MM.1S (cell line): ENCODE measurements at regions not wholly inside any gene's neighbourhood (a gene's known extent, or its start where the extent isn't known, plus 50 kb on each side); places are given as distances from the start of the nearest gene placed in this dataset.

Experiments
- EZH2 ChIP-seq: fragments of 300-600 bp; sonication (generic); optimal IDR thresholded peaks from 2 replicates; pipeline ENCODE3; 2017; ENCODE audit warnings: low read depth, mild to moderate bottlenecking, antibody characterized with exemption, low read length, mixed read lengths
- EZH2phosphoT487 ChIP-seq: fragments of 300-600 bp; sonication (generic); IDR thresholded peaks from 2 replicates; pipeline ENCODE4 v1.6.1; 2018; ENCODE audit warnings: antibody characterized with exemption, low read length
- TF ChIP-seq, protein P1 (sequence below): fragments of 300-600 bp; sonication (generic); IDR thresholded peaks from 2 replicates; pipeline ENCODE4 v1.5.1; 2016; ENCODE audit warnings: antibody characterized with exemption, low read length, mixed read lengths

GRCh38 chr9:1910269-1910811 is 104.8 kb upstream of the SMARCA2 start:
- TF ChIP-seq, protein P1, sequence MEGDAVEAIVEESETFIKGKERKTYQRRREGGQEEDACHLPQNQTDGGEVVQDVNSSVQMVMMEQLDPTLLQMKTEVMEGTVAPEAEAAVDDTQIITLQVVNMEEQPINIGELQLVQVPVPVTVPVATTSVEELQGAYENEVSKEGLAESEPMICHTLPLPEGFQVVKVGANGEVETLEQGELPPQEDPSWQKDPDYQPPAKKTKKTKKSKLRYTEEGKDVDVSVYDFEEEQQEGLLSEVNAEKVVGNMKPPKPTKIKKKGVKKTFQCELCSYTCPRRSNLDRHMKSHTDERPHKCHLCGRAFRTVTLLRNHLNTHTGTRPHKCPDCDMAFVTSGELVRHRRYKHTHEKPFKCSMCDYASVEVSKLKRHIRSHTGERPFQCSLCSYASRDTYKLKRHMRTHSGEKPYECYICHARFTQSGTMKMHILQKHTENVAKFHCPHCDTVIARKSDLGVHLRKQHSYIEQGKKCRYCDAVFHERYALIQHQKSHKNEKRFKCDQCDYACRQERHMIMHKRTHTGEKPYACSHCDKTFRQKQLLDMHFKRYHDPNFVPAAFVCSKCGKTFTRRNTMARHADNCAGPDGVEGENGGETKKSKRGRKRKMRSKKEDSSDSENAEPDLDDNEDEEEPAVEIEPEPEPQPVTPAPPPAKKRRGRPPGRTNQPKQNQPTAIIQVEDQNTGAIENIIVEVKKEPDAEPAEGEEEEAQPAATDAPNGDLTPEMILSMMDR, result no peak
- no peak for TF ChIP-seq EZH2
- TF ChIP-seq EZH2phosphoT487, result no peak
